Right cardiac atrium (tissue), 5 donors: ENCODE measurements at regions not wholly inside any gene's neighbourhood (a gene's known extent, or its start where the extent isn't known, plus 50 kb on each side); places are given as distances from the start of the nearest gene placed in this dataset.

Experiments used
- ATAC-seq, 2 donors: fragments of 200-7000 bp; cut with Tn5 transposase; one replicate each; pipeline versions ENCODE4 v1.8.0 to v1.9.1; 2020; ENCODE audit warnings: moderate library complexity in 2 of 2, mild to moderate bottlenecking in 1 of 2
- DNase-seq, 3 donors: peaks; one replicate each; pipeline ENCODE4 v3.0.0-alpha.2; 2020
- H3K27ac ChIP-seq: one replicate; pipeline ENCODE4 v1.5.1; 2013; ENCODE audit warnings: mild to moderate bottlenecking, low read length, control low read depth, moderate library complexity
- H3K27me3 ChIP-seq: one replicate; pipeline ENCODE4 v1.6.1; 2013; ENCODE audit not compliant: control insufficient read depth, insufficient read depth
- H3K4me1 ChIP-seq: one replicate; pipeline ENCODE4 v1.6.1; 2013; ENCODE audit warnings: low read length; ENCODE audit not compliant: control insufficient read depth, insufficient read depth
- H3K4me3 ChIP-seq: one replicate; pipeline ENCODE4 v1.5.1; 2013; ENCODE audit warnings: low read length, control low read depth
- H3K9me3 ChIP-seq: one replicate; pipeline ENCODE4 v1.6.1; 2013; ENCODE audit warnings: low read length; ENCODE audit not compliant: control insufficient read depth
- WGBS: extraction: QIAGEN DNeasy Blood & Tissue Kit; methylation state at CpG from one replicate; pipeline ENCODE4 v1.1.7; 2013; 5-methylcytosine and 5-hydroxymethylcytosine counted together
- intact Hi-C, 4 donors: fragments of 100-400 bp; cut with DNase I; formaldehyde crosslinking; loops; one replicate each; pipeline versions ENCODE4 v1.11.0 to v1.14.0; 2022 to 2023
- donor health status: healthy with polysubstance abuse.
- donor health status: DM: no; HTN: yes; CAD: no.
- donor health status: DM: no; HTN: no; CAD: no.
- donor health status: DM: no; HTN: yes; CAD: no; lungs with severe emphysema.
- donor health status: DM: yes; HTN: yes; CAD: no.

GRCh38 chr14:76958020-76958979 is 70.2 kb downstream of the IRF2BPL start:
- H3K4me3 ChIP-seq = no peak overlapping the region
- H3K9me3 ChIP-seq = no peaks in the 10 kb centered on the region
- WGBS = 79% methylated on average over 11 of the region's 11 CpGs
- no peaks in the 10 kb centered on the region for H3K27me3 ChIP-seq
- ATAC-seq (no peak), DNase-seq (no peak)
- H3K27ac ChIP-seq = peak overlapping the region; percentile 91
- intact Hi-C loops = loop anchor here in 3 of 4 donors (5.0 kb wide), 2 partner anchors 41 to 69 kb away; partner anchors contain the start of gene IRF2BPL (in 3 of the 3)
- H3K4me1 ChIP-seq = peaks cover 6% of the 10 kb centered on the region

DNA sequence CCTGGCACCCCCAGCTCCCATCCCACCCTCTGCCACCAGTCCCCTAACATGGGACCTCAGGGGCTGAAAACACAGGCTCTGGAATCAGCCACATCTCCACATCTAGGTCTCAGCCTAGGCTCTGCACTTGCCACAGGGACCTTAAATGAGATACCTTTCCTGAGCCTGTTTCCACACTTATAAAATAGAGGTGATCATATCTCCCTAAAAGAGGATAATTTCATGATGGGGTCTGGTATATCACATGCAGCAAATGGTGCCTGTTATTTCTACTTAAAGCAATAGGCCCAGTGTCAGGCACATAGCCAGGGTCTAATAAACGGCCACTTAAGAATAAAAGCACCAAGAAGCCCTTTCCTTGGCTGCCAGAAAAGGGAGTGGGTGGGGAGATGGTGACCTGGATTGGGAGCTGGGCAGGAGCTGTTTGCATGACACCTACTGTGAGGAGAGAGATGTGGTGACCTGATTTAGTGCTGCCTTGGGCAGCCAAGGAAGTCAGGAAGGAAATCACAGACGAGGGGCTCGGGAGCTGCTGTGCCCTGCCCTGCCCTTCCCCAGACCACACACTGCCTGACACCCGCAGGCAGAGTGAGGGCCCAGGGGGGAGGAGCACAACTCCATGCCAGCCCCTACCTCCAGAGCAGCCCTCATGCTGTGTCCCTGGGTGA is 71.2 kb downstream of the IRF2BPL start:
- 26% methylated on average over 4 of the region's 4 CpGs for WGBS
- peak overlapping the region; percentile 100 for H3K27ac ChIP-seq
- DNase-seq (no peak), ATAC-seq (no peak)
- H3K4me3 ChIP-seq = no peak overlapping the region
- intact Hi-C loops = loop anchor here in 3 of 4 donors (5.0 kb wide), 2 partner anchors 40 to 70 kb away; partner anchors contain the start of gene IRF2BPL (in 3 of the 3)
- no peaks in the 10 kb centered on the region for H3K9me3 ChIP-seq
- peaks cover 6% of the 10 kb centered on the region for H3K4me1 ChIP-seq
- no peaks in the 10 kb centered on the region for H3K27me3 ChIP-seq

DNA sequence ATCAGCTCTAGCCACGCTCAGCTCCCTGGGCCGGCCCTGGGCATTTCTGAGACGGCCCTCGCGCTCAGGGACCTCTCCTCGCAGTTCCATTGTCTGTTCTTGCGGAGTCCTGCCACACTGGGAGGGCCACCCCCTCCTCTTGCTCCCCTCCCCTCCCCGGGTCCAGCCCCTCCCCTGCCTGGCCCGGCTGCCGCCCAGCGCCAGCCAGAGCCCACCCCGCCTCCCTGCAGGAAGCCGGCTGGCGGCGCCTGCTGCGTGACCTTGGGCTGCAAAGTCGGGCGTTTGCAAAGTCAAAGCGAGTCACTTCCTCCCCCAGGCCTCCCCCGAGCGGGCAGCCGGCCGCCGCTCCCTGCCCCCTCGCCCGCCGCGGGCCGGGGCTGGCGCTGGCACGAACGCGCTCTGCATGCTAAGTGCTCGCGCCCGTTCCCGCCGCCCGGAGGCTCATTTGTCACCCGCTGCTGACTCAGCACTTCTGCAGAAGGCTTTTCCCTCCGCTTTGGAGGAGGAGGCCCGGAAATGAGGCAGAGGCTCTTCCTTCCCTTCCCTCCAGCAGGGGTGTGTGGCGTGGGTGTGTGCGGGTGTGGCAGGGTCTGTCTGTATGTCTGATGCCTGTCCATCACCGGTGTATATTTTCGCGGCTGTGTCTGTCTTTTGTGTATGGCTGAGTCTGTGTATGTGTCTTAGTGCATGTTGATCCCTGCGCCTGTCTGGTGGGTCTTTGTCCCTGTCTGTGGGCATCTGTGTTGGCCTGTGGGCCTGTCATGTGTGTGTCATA is 72.0 kb downstream of the IRF2BPL start:
- H3K9me3 ChIP-seq = no peaks in the 10 kb centered on the region
- peaks cover 6% of the 10 kb centered on the region for H3K4me1 ChIP-seq
- peak overlapping the region; percentile 1 for H3K4me3 ChIP-seq
- peak; percentile 85 for ATAC-seq
- DNase-seq = peak; percentile 91 to 97 (median 95)
- peak overlapping the region; percentile 100 for H3K27ac ChIP-seq
- WGBS = under 1% methylated on average over 48 of the region's 48 CpGs
- H3K27me3 ChIP-seq = no peaks in the 10 kb centered on the region
- intact Hi-C loops = loop anchor here in 3 of 4 donors (5.0 kb wide), 2 partner anchors 39 to 71 kb away; partner anchors contain the start of gene IRF2BPL (in 3 of the 3)

- peak; percentile 7 to 40 for ATAC-seq
- no peaks in the 10 kb centered on the region for H3K27me3 ChIP-seq
- peak overlapping the region; percentile 100 for H3K27ac ChIP-seq
- intact Hi-C loops = loop anchor here in 3 of 4 donors (5.0 kb wide), 2 partner anchors 38 to 72 kb away; partner anchors contain the start of gene IRF2BPL (in 3 of the 3)
- no peaks in the 10 kb centered on the region for H3K9me3 ChIP-seq
- DNase-seq = peak in 2 of 3 donors; percentile 39 to 68
- 9% methylated on average over 13 of the region's 13 CpGs for WGBS
- peak overlapping the region; percentile 1 for H3K4me3 ChIP-seq
- H3K4me1 ChIP-seq = peaks cover 6% of the 10 kb centered on the region
Measured at GRCh38 chr14:76955575-76956315, 72.8 kb downstream of the IRF2BPL start.

GRCh38 chr14:76954394-76955190 is 73.9 kb downstream of the IRF2BPL start:
- H3K27me3 ChIP-seq = no peaks in the 10 kb centered on the region
- ATAC-seq = no peak
- DNase-seq = no peak
- peaks cover 11% of the 10 kb centered on the region for H3K4me1 ChIP-seq
- H3K27ac ChIP-seq = peak overlapping the region; percentile 100
- H3K9me3 ChIP-seq = no peaks in the 10 kb centered on the region
- 60% methylated on average over 5 of the region's 5 CpGs for WGBS
- intact Hi-C loops = loop anchor here (5.0 kb wide), 3 partner anchors 37 to 73 kb away; partner anchors contain the start of gene IRF2BPL (in 3 of the 4)
- no peak overlapping the region for H3K4me3 ChIP-seq

DNA sequence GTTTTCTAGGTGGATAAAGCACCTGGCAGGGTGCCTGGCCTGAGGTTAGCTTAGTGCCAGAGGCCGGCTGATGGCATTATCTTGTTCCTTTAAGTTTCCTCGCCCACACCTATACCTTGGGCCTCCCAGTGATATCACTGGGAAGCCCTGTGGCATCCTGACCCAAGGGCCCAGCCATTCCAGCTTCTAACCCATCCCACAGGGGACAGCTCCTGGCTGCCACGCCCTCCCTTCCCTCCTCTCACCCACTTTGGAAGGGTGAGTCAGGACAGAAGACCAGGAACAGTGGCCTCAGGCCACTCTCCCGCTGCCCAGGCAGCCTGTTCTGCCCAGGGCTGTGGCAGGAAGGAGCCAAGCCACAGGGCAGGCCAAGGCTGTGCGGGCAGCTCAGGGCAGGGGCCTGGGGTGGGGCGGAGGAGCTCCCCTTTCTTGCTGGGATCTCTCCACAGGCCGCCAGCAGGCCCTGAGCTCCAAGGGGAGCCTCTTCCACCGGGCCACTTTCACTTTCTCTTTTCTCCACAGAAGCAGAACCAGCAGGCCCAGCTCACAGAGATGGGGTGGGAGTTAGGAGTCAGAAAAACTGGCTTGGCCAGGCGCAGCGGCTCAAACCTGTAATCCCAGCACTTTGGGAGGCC is 75.1 kb downstream of the IRF2BPL start:
- Histone ChIP-seq H3K9me3 (no peaks in the 10 kb centered on the region), H3K4me3 (no peak overlapping the region), H3K27ac (peak overlapping the region; percentile 88), H3K27me3 (no peaks in the 10 kb centered on the region), H3K4me1 (peaks cover 11% of the 10 kb centered on the region)
- peak; percentile 64 to 89 (median 84) for DNase-seq
- 21% methylated on average over 10 of the region's 10 CpGs for WGBS
- intact Hi-C loops = loop anchor here in 1 of 4 donors (5.0 kb wide), 1 partner anchor 69 kb away; no protein-coding TSS in a partner anchor
- ATAC-seq = peak; percentile 48 to 62

- Histone ChIP-seq H3K9me3 (no peaks in the 10 kb centered on the region), H3K27me3 (no peaks in the 10 kb centered on the region), H3K4me1 (peaks cover 20% of the 10 kb centered on the region), H3K27ac (no peak overlapping the region), H3K4me3 (no peak overlapping the region)
- WGBS = 40% methylated on average over 8 of the region's 8 CpGs
- intact Hi-C loops = loop anchor here in 1 of 4 donors (5.0 kb wide), 1 partner anchor 71 kb away; no protein-coding TSS in a partner anchor
- ATAC-seq = no peak
- no peak for DNase-seq
Measured at GRCh38 chr14:76951166-76951565, 77.3 kb downstream of the IRF2BPL start.

DNA sequence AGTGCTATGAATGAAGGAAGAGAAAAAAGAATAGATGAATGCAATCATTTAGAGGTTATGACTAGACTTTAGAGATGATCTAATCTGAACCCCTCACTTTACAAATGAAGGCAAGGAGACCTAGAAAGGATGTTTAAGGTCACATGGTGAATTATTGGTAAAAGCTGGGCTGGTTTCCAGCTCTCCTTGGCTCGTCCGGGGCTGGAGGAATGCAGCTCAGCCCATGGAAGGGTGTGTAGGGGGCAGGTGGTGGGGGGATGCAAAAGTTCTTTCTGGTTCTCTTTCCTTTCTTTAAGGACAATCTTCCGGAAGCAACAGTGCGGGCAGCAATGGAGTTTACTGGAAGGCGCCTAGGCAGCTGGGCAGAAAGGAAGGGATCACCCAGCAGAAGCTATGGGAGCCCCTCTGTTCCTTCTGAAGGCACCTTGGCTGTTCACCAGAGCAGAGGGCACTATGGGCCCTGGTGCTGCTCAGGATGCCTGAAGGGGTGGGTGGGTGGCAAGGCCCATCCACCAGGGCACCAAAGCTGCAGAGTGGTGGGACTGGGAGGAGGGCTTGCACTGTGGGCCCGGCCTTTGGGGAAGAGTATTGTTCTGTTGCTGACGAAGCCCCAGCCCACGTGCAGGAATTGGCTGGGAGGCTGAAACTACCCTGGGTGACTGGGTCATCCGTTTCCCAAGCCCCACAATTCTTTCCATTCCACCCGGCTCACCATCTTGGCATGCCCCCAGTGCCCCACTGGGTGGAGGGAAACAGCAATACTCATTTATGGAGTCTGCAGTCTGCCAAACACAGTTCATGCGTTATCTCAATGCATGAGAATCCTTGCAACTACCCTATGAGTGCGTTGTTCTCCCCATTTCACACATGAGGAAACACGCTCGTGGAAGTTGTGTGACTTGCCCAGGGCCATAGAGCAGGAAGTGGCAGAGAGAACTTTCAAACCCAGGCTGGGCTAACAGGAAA is 78.2 kb downstream of the IRF2BPL start:
- Histone ChIP-seq H3K27ac (peak overlapping the region; percentile 4), H3K9me3 (no peaks in the 10 kb centered on the region), H3K27me3 (no peaks in the 10 kb centered on the region), H3K4me3 (no peak overlapping the region), H3K4me1 (peaks cover 15% of the 10 kb centered on the region)
- intact Hi-C loops = loop anchor here in 1 of 4 donors (5.0 kb wide), 1 partner anchor 72 kb away; no protein-coding TSS in a partner anchor
- no peak for ATAC-seq
- WGBS = 59% methylated on average over 14 of the region's 14 CpGs
- no peak for DNase-seq
